ENCODE measurements at regions not wholly inside any gene's neighbourhood (a gene's known extent, or its start where the extent isn't known, plus 50 kb on each side); places are given as distances from the start of the nearest gene placed in this dataset.

DNA sequence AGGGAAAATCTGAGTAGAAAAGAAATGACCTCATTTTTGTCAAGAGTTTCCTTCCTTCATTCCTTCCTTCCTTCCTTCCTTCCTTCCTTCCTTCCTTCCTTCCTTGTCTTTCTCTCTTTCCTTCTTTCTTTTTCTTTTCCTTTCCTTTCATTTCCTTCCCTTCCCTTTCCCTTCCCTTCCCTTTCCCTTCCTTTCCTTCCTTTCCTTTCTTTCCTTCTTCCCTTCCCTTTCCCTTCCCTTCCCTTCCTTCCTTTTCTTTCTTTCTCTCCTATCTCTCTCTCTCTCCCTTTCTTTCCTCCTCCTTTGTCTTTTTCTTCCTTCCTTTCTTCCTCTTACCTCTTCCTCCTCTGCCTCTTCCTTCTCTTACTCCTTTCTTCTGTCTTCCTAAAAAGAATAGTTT, 347.6 kb downstream of the FAM47A start:
- POLR2A ChIA-PET, result no interaction called here
- DNase-seq (ENCODE audit: extremely low spot score), result no peak
- CTCF ChIA-PET, result no interaction called here
- TF ChIP-seq, protein P1, sequence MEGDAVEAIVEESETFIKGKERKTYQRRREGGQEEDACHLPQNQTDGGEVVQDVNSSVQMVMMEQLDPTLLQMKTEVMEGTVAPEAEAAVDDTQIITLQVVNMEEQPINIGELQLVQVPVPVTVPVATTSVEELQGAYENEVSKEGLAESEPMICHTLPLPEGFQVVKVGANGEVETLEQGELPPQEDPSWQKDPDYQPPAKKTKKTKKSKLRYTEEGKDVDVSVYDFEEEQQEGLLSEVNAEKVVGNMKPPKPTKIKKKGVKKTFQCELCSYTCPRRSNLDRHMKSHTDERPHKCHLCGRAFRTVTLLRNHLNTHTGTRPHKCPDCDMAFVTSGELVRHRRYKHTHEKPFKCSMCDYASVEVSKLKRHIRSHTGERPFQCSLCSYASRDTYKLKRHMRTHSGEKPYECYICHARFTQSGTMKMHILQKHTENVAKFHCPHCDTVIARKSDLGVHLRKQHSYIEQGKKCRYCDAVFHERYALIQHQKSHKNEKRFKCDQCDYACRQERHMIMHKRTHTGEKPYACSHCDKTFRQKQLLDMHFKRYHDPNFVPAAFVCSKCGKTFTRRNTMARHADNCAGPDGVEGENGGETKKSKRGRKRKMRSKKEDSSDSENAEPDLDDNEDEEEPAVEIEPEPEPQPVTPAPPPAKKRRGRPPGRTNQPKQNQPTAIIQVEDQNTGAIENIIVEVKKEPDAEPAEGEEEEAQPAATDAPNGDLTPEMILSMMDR (IDR thresholded peaks at IDR 0.05; ENCODE audit: control extremely low read depth, extremely low read depth, low read depth, missing control alignments), result no peak

DNA sequence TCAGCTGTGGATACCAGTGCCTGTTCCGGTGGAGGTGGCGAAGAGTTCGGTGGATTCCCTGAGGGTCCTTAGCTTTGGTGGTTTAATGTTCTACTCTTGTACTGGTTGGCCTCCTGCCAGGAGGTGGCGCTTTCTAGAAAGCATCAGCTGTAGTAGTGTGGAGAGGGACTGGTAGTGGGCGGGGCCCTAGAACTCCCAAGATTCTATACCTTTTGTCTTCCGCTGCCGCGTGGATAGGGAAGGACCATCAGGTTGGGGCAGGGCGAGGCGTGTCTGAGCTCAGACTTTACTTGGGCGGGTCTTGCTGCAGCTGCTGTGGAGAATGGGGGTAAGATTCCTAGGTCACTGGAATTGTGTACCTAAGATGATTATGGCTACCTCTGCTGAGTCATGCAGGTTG, 390.3 kb downstream of the FAM47A start:
- ChIA-PET CTCF (no interaction called here), POLR2A (no interaction called here)
- no peak for DNase-seq (ENCODE audit: extremely low spot score)
- TF ChIP-seq, protein P1 (IDR thresholded peaks at IDR 0.05; ENCODE audit: control extremely low read depth, extremely low read depth, low read depth, missing control alignments), result no peak

DNA sequence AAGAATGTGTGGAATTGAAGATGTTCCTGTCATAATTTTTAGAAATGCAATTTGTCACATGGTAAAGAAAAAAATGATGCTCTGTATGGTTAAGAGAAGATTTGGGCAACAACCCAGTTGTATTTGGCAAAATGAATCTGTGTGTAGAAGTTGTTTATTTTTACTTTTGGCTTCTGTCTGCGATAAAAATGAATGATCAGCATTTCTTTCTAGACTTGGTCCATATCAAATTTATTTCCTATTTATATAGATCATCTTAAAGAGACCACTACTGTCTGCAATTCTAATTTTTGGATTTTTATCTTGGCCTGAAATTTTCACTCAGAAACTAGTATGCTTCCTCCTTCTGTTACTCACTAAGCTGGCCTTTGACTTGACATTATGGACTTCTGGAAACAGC, 396.9 kb downstream of the FAM47A start:
- DNase-seq (ENCODE audit: extremely low spot score), result no peak
- ChIA-PET POLR2A (no interaction called here), CTCF (no interaction called here)
- TF ChIP-seq, protein P1 (IDR thresholded peaks at IDR 0.05; ENCODE audit: control extremely low read depth, extremely low read depth, low read depth, missing control alignments), result no peak

DNA sequence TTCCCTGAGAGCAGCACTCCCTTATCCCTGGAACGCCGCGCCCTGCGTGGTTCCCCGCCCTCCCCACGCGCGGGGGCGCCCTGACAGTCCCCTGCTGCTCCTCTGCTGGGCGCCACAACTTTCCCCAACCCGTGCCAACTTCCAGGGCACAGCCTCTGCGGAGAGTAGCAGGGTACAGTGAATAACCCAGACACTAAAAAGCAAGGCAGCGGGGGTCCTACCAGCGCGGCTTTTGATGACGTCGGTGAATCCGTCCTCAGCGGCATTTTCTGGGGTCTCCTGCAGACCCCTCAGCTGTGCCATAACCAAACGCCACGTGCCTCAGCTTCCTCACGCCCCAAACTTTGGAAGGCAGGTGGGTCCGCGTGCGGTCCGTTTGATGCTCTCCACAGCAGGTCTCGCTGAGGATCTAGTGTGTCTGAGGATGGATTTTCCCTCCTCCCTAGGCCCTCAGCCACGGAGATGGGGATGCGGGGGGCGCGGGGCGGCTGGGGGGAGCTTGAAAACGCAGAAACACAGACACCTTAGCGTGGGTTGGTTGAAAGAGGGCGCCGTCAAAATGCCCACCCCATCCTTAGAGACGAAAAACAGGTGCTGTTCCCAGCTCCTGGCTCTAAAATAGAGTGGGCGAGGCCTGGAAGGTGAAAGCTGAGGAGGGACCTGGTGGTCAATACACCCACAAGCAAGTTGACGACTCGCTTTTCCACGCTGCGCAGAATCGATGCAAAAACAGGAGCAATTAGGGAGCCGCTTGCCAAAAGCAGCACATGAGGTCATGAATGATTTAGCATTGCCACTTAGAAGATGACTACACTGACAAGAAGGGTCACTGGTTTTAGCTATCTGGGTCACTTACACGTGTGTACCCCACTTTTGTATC, 405.6 kb downstream of the FAM47A start:
- TF ChIP-seq, protein P1 (IDR thresholded peaks at IDR 0.05; ENCODE audit: control extremely low read depth, extremely low read depth, low read depth, missing control alignments), result no peak
- POLR2A ChIA-PET, result no interaction called here
- no peak for DNase-seq (ENCODE audit: extremely low spot score)
- CTCF ChIA-PET, result no interaction called here

DNA sequence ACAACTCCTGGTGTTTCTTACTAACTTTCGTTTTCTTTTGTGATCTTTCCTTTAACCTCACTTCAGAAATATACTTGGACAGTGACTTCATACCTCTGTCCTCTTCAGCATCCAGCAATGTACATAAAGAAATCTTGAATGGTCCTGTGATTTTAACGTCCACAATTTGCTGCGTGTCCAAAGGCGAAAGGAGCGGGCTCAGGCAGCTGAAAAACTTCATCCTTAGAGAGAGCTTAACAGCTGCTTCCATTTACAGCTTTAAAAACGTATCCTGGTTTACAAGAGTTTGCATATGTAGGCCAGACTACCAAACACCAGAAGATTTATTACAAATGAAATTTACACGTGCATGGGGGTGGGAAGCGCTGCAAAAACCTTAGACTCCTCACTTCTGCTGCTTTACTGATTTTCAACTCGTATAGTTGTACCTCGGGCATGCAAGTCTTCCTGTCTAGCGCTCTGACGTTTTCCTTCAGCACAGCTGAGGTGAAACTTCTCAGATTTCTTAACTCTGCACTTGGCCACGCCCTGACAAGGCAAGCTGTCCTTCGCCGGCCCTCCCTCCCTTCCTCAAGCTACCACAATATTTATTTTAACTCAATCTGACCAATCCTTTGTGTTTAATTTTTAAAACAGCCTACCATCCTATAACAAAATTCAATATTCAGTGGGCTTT, 406.4 kb downstream of the FAM47A start:
- no peak for DNase-seq (ENCODE audit: extremely low spot score)
- ChIA-PET CTCF (no interaction called here), POLR2A (no interaction called here)
- TF ChIP-seq, protein P1 (IDR thresholded peaks at IDR 0.05; ENCODE audit: control extremely low read depth, extremely low read depth, low read depth, missing control alignments), result no peak

DNA sequence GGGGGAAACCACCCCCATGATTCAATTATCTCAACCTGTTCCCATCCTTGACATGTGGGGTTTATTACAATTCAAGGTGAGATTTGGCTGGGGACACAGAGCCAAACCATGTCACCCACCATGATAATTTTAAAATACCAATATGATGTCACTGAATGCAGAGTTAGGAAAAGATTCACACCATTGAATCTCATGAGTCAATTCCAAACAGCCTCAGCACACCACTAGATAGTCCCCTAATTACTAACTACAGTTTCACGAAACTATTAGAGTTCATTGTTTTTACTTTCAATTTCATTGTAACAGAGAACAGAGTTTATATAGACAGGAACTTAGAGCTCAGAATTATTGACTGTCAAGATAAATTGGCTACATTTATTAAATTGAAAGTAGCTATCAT, 410.2 kb downstream of the FAM47A start:
- ChIA-PET CTCF (no interaction called here), POLR2A (no interaction called here)
- TF ChIP-seq, protein P1 (IDR thresholded peaks at IDR 0.05; ENCODE audit: control extremely low read depth, extremely low read depth, low read depth, missing control alignments), result no peak
- DNase-seq (ENCODE audit: extremely low spot score), result no peak
